ENCODE measurements at regions not wholly inside any gene's neighbourhood (a gene's known extent, or its start where the extent isn't known, plus 50 kb on each side); places are given as distances from the start of the nearest gene placed in this dataset.
A peak's percentile ranks its signal among the peaks of the same experiment; 100 is the strongest.

DNA sequence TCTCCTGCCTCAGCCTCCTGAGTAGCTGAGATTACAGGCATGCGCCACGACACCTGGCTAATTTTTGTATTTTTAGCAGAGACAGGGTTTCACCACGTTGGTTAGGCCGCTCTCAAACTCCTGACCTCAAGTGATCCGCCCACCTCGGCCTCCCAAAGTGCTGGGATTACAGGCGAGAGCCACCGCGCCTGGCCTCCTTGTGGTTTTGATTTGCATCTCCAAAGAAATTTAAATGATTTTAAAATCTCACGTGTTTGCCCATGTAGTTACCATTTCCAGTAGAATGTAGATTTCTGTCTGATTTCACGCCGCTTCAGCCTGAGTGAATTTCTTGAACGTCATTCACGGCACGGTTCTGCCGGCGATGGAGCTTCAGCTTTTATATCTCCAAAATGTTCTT lies 55.8 kb downstream of the IGF2 start:
- DNase-seq (ENCODE audit: low read depth): no peak

DNA sequence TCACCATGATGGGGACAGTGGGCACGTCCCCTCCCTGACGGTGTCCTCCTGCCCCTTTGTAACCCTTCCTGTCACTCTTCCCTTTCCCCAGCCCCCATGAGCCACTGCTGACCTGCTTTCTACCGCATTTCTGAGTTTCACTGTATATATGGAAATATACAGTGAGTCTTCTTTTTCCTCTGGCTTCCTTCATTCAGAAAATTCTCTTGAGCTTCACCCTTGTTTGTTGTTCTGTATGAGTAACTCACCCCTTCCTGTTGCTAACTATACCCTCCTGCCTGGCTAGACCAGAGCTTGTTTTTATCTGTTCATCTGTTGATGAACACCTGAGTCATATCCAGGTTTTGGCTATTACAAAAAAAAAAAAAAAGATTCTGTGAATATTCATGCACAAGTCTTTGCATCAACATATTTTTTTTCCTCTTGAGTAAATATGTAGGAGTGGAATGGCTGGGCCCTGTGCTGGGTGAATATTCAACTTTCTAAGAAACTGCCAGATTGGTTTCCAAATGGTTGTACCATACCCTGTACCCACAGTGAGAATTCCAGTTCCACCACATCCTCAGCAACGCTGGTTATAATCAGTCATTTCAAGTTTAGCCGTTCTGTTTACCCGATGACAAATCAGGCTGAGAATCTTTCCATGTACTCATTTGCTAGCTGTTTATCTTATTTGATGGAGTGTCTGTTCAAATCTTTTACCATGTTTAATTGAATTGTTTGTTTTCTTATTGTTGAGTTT lies 62.0 kb downstream of the IGF2 start:
- DNase-seq (ENCODE audit: low read depth): peak; percentile 26

DNA sequence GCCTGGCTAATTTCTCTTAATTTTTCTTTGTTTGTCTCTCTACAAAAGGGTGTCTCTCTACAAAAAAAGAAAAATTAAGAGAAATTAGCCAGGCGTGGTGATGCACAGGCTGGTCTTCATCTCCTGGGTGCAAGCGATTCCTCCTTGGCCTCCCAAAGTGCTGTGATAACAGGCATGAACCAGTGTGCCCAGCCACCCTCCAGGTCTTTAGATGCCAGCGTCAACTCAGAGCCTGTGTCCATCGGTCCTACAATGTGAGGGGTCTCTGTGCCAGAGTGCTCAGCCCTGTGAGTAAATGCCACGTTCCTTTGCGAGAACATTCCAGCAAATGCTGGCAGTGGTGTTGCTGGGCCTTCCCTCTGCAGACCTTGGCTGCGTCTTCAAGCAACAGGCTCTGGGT lies 62.7 kb downstream of the IGF2 start:
- no peak for DNase-seq (ENCODE audit: low read depth)

DNA sequence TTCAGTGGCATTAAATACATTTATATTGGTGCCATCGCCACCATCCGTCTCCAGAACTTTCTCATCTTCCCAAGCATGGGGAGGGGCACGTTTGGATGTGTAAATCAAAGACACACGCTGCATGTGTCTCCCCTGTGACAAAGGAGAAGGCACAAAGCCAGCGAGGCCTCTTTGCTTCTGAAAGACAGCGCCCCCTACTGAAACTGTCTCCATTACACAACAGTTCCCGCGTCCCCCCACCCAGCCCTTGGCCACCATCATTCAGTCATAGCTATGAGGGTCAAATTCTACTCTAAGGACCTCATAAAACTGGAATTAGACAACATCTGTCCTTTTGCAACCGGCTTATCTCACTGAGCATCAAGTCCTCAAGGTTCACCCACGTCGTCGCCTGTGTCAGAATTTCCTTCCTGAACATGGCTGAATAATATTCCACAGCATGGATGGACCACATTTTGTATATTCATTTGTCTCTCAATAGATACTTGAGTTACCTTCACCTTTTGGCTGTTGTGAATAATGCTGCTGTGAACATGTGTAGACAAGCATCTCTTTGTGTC lies 64.8 kb downstream of the IGF2 start:
- no peak for DNase-seq (ENCODE audit: low read depth)

DNA sequence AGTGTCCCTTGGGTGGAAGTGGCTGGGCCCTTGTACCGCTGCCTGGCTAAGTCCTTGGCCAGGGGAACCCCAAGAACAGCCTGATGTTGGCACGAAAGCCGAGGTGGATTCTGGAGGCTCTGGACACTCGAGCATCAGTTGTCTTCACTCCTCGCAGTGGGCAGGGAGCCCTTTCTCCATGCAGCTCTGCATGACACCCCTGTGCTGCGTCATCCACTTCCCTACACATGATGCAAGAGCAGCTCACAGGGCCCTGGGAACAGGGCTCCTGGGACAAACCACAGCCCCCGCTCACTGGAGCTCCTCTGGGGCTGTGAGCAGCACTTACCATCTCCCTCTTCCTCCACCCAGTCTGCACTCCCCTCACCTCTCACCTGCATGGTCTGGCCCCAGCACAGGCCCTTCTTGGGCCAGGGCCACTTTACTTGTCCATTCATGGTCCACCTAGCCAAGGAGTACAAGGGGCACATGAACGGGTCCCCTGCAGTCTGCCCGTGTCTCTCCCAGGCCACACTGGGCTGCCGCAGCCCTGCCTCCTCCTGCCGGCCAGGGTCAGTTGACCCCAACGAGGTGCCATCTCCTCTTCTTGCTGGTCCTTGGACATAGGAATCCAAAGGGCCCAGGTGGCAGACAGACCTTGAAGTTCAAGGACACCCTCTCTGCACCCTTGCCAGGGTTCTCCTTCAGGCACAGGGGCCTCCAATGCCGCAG lies 66.5 kb downstream of the IGF2 start:
- no peak for DNase-seq (ENCODE audit: low read depth)

DNA sequence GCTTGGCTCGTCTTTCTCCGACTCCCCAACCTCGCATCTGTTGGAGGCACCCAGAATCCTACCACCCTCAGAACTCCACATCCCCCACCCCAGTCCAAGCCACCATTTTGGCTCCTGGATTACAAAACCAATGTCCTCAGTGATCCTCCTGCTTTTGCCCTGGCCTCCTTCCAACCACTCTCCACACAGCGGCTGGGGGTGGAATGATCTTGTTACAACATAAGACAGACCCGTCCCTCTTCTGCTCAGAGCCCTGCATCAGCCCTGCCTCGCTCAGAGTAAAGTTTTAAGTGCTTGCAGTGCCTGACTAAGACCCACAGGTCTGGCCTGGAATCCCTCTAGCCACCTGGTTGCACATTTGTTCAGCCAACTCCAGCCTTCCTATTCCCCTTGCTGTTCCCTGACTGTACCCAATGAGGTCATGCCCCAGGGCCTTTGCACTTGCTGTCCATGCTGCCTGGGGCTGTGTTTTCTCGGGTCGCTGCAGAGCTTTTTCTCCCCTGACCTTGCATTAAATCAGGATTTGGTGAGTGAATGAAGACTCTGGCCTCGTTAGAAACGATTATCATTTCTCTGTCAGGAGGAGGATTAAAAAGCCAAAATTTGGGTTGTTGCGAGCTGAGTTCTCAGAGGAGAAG lies 67.3 kb downstream of the IGF2 start:
- DNase-seq (ENCODE audit: low read depth): no peak

Measured in activated T-cell treated with anti-CD3 and anti-CD28 coated beads for 24 hours (primary cell).